ENCODE measurements at regions not wholly inside any gene's neighbourhood (a gene's known extent, or its start where the extent isn't known, plus 50 kb on each side); places are given as distances from the start of the nearest gene placed in this dataset.

DNA sequence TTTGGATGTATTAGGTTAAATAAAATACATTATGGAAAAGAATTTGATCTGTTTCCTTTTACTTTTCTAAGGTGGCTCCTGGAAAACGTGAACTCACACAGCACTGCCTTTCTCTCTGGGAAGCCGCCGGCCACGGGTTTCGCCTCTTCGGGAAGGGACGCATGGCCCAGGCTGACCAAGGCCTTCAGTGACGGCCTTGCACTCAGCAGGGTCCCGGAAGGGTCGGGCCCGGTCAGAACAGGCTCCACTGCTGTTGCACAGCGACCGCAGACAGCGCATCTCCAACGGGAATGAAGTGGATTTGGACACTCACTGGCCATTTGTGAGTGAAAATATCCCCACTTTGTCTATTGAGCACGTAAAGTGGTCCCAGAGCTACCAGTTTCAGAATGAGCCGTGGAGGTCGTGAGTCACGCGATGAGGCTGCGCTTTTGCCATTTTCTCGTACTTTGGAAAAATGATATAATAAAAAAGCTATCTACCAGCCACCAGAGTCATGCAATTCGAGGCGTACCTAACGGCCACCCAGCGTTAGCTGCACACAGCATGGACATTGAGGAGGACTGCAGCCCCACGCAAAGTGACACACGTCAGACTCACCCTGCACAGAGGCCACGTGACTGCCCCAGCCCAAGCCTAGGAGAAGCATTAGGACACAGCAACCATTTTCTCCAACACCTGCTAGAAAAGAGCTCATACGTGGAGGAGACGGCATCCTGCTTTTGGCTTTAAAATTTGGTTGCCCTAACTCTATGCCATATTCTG lies 244.3 kb downstream of the TTLL2 start:
- no peak for DNase-seq

DNA sequence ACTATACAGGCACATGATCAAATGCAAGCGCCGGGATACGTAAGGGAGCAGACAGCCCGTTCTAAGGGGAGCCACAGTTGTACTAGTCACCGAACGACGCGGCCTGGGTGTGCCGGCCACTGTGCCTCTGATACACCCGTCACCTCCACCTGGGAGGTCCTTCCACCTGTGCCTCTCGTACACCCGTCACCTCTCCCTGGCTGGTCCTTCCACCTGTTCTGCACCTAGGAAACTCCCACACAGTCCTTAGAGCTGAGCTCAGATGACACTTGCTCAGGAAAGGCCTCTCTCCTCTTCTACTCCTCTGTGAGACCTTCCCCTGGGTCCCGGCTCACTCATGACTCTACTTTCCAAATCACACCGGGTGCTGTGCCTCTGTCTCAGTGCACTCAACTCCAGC lies 245.0 kb downstream of the TTLL2 start:
- no peak for DNase-seq

DNA sequence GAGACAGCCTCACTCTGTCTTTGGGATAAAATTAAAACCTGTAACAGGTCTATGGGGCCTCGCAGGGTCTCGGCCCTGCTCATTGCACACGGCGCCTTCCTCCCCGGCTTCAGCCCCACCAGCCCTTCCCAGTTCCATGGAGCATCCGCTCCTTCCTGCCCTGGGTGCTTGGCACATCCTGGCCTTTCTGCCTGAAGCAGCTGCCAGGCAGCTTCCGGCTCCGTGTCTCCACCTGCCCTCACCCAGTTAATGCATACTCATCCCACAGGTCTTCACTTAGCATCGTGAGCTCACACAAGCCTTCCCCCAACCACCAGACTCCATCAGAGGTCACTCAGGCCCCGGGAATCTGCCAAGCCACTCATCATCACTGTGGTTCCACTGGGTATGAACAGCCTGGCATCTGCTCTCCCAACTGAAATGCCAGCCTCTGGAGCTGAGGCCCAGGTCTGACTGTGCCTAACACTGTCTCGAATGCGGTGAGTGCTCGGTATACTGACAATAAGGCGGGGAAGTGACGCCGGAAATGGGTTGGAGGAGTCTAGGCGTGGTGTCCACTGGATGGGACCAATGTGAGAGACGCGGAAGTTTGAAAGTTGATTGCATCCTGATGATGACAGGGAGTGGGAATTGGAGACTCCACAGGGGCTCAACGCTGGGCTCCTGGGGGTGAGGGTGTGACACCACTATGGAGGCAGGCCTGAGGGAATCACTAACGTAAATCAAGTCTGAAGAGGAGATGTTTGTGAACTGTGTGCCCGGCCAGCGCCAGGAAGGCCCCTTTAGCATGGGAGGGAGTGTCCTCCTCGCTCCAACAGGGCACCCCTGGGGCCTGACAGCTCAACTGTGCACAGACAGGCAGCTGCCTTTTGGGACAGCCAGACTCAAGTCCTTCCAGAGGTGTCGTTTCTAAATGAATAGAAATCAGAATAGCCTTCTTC lies 245.8 kb downstream of the TTLL2 start:
- no peak for DNase-seq

DNA sequence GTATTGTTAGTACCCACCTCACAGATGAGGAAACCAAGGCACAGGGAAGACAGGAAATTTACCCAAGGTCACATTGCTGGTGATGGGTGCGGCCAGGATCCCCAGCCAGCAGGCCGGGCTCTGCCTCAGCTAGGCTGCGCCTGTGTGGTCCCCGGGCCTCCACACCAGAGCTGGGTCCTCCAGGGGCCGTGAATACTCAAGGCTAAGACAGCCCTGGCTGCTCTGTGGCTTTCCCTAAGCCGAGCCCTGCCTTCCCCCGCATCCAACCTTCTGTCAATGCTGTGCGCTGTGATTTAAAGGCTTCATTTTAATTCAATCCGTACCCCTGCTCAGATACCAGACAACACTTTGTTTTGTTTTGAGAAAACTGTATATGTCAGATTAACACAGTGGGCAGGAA lies 246.7 kb downstream of the TTLL2 start:
- no peak for DNase-seq

DNA sequence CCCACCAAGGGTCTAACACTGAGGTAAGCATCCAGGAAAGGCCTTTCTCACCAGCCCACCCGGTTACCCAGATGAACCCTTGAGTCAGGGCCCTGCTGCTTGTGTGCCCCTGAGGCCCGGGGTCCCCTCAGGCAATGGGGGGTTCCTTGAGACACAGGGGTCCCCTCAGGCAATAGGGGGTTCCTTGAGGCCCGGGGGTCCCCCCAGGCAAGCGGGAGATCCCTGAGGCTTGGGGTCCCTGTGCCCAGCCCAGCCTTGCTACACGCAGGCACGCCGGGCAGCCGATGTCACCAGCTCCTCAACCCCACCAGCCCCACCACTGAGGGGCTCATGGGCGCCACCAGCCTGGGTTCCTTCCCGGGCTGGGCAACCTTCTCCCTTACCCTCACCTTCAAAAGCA lies 247.2 kb downstream of the TTLL2 start:
- no peak for DNase-seq

DNA sequence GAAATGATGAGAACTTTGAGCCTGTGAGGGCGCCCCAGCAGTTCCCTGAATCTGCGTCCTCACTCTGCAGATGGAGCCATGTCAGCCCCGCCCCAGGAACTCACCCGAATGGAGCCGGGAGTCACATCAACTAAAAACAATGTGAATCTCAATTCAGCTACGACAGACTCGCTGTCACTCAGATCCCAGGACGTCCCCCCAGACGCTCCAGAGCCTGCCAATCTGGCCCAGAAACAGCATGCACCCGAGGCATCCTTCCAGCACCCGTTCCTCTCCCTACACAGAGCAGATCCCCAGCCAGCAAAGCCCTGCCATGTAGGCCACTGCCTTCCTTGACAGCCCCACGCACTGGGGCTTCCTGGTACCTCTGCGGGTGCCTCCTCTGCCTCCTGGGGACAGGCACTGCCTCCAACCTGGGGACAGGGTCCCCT lies 248.0 kb downstream of the TTLL2 start:
- DNase-seq = no peak

DNA sequence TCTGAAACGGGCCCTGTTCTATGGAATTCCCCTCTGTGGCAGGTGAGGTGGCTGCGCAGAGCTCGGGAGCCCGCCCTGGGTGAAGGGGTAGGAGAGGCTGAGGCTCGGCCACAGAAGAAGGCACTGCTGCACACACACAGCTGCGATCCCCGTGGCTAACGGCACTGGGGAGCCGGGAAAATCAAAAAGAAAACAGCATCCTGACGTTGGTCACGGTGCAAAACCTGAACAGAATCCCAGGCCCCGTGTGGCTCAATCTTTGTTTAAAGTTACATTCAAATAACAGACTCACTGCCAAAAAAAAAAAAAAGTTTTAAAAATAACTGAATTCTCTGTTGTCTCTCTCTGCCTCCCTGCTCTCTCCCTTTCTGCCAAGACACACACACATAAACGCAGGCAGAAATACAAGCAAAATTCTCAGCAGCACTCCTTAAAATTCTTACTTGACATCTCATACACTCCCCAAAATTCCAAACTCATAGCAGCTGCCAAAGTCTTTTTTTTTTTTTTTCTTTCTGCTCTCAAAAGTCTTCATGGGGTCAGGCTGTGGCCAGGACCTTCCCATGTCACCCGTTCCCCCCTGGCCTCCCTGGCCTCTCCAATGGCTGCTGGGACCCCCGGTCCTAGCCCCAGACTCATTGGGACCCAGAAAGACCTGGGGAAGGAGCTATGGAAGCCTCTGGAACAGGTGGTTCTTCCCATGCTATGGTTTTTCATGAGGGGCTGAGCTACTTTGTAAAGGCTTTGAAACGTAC lies 248.8 kb downstream of the TTLL2 start:
- DNase-seq = no peak

DNA sequence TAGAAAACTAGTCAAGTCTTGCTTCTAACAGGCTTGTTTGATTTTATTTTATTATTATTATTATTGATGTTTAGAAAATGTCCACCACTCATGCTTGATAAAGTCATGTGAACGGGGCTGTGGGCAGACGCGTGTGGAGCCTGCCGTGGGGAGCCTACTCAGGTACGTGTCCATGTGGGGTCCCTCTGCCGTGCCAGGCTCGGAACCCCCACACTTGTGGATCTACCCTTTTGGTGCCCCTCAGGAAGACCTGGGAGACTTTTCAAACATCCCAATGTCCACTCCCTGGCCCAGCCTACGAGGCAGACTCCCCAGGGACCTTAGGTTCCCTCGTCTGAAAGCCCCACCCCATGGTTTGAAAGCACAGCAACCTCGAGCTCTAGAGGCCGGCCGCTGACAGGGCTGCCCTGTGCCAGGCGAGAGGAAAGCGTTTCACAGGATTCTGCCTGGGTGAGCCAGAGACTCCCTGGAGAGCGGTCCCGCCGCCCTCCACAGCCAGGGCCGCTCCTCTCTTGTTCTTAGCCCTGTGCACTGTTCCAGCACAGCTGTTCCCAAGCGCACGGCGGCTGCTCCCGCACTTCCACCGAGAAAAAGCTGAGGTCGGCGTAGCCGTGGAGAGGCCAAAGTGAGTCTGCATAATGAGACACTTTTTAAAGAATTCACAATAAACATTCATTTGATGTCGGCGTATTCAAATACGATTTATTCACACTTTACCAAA lies 249.7 kb downstream of the TTLL2 start:
- no peak for DNase-seq

DNA sequence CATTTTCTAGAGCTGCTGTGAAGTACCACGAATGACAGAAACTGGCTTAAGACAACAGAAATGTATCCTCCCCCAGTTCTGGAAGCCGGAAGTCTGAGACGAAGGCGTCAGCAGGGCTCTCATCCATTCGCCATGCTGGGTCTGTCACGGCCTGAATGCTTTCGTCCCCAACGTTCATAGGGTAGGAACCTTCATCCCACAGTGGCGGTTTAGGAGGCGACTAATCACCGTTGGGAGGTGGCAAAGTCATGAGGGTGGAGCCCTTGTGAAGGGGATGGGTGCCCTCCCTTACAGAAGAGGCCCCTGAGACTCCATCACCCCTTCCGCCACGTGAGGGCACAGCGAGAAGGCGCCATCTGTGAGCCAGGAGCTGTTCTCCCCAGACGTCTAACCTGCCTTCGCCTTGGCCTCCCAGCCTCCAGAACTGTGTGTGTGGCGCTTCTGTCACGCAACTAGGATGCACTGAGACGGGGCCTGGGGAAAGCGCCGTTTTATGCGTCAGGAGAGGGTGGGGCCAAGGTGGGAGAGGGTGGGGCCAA lies 250.3 kb downstream of the TTLL2 start:
- DNase-seq = no peak

DNA sequence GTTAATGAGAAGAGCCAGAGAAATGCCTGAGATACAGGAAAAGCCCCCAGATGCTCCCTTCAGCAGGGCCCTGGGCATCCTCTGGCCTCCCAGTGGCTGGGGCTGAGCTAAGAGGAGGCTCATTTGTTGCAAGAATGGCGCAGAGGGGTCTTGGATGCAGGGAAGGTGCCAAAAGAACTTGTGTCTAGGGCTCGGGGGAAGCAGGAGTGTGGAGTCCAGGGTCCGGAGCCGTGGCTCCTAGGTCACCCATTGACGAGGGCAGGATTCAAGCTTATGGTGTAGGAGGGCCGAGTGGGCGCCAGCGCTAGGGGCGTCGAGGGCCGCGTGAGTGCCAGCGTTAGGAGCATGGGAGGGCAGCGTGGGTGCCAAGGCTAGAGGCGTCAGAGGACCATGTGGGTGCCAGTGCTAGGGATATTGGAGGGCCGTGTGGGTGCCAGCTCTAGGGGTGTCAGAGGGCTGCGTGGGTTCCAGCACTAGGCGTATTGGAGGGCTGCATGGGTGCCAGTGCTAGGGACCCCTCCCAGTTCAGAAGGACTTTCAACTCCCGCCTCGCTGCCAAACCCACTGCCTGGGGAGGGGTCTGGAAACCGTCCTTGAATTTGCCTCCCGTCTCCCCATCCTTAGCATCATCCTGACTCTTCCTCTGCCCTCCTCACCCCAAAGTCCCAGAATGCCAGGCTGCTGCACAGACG lies 250.5 kb upstream of the AFDN start:
- no peak for DNase-seq

DNA sequence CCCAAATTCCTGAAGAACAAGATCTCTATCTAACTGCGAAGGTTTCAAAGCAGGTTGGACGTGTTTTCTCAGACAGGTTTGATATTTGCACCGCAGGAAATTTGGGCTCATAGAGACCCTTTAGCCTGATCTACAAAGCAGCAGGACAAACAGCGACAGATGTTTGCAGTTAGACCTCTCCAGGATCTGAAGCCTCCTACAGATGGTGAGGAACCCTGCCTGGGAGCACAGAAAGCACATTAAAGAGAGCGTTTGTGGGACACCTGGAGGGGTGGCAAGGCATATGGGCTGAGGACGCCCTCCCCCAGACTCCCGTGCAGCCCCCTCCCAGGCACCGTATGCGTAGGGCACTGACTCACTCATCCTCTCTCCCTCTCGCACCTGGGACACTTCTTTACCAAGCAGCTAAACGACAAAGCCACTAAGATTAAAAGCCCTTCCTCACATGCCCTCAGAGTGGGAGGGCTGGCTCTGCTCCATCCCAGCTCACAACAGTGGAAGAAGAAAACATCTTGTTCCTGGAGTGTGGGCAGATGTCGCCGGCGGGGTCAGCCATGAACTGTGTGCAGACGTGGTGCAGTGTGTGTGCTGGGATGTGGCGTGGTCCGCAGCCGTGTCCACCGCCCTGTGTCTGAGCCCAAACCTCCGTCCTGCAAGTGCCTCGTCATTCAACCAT lies 249.7 kb upstream of the AFDN start:
- DNase-seq = no peak

DNA sequence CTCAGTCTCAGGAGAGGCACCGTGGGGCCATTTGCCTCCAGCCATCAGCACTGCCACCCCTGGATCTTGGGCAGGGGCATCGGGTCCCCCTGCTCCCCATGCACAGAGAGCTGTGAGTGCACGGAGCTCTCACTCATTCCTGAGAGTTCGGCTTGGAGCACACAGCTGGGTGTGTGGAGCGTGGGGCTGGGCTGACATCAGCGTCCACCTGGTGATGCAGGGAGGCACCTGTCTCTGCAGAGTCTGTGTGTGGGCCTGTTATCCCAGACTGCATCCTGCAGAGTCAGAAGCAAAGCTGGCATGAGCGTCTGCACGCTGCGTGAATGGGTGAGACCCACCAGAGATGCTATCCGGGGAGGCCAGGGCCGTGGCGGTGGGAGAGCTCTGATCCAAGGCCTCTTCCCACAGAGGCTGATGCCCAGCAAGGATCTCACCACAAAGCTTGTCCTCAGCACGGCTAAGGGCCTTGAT lies 248.8 kb upstream of the AFDN start:
- DNase-seq = no peak

DNA sequence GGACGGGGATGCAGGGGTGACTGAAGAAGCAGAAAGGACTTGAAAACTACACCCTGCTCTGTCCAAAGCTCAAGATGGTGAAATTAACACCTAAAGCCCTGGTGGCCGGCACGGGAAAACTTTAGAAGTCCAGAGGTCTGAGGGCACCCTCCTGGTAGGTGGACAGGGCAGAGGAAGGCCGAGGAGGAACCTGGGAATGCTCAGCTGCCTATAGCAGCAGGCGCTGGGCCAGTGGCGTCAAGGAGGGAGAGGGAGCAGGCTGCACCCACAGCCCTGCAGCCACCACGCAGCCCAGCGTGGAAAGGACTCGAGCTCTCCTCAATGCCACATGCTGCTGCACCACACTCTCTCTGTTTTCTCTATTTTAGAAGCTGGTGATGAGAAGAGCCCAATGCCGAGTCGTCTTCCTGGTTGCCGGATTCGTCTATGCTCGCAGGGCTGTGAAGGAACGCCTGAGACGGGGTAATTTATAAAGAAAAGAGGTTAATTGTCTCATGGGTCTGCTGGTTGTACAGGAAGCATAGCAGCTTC lies 248.3 kb upstream of the AFDN start:
- no peak for DNase-seq

DNA sequence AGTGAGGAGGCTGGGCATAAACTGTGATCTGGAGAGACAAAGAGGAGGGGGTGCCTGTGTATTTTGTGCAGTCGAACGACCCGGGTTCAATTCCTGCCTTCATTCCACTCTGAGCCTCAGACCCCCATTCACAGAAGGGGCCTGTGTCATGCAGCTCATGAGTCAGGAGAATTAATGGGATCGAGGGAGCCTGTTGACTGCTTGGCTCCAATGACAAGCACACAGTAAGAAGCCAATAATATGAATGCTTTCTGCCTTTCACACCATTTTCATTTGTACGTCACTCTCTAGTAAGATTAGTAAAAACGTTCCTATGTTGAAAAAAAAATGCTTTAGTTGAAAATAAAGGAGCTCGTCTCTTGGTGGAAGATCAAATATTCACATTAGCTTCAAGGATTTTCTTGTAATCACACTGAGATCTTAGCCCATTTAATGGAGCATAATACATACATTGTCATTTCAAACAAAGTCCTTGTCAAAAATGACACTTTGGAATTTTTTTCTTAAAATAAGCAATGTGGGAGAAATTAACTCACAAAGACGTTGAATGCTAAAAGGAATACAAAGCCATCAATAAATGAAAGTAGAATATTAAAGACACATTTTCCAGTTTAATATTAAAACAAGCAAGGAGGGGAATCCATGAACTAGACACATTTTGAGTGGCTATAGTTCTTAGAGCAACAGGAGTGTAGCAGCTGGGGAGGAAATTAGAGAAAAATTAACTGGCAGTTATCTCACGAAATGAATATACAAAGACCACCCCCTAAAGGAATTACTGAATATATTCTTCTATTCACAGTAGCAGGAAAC lies 246.7 kb upstream of the AFDN start:
- DNase-seq = no peak

DNA sequence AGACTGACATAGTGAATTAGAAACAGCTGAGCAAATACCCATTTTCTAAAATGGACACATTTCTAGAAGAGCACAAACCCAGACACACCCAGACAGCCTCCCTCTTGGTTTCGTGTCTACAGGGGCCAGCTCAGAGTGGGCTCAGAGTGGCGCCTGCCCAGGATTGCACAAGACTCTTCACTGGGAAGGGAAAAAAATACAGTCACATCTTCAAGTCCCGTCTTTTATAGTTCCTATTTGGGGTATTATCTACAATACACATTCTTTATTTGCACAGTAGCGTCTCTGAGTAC lies 246.1 kb upstream of the AFDN start:
- no peak for DNase-seq

DNA sequence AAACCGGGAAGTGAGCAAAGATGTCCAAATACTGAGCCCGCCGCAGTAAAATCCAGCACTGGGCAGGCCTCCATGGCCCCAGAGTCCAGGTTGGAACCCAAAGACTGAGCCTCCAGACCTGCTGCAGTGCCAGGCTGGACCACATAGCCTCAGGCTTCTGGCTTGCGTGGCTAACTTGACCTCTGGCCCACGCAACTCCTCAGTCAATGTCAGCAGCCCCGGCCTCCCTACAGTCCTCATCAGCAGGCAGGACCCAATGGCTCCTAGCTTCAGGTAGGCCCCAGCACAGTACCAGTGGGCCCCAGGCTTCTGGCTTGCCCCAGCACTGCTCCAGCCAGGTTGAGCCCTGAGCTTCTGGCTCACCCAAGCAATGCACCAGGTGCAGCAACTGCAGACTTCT lies 245.1 kb upstream of the AFDN start:
- no peak for DNase-seq

DNA sequence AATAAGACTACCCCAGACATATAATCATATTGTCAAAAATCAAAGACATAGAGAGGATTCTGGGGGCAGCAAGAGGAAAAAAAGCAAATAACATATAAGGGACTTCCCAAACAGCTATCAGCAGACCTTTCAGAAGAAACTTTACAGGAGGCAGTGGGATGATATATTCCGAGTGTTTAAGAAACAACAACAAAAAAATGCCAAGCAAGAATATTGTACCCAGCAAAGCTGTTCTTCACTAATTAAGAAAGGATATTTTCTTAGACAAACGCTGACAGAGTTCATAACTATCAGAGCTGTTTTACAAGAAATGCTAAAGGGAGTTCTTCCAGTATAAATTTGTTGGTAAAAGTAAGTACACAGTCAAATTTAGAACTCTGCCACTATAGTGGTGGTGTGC lies 243.3 kb upstream of the AFDN start:
- no peak for DNase-seq

DNA sequence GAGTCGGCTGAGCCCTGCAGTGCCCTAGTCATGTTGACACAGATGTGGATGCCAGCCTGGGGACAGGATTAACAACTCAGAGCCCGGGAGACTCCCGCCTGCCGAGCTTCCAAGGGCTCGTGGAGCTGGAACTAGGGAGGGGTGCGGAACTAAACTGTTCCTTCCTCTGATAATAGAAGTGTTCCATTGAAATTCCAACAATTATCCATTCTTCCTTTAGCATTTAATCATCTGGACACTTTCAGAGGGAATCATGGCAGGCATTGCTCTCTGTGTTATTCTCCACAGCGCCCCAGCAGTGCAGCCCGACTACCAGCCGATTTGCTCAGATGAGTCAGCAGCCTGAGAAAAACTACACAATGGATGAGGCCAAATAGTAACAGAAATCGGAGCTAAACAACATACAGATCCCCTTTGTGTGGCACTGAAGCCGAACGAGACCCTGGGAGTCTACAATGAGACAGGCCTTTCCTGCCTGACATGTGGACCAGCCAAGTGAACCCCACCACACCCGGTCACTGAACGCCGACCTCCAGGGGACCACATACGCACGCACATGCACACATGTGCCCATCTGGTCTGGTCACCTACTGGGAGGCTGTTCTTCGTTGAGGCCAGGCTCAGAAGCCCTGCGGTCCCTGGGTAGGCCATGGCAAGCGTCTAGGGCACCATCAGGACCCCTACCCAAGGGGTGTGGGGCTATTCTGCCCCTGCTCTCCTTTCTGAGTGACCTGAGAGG lies 238.4 kb upstream of the AFDN start:
- no peak for DNase-seq

DNA sequence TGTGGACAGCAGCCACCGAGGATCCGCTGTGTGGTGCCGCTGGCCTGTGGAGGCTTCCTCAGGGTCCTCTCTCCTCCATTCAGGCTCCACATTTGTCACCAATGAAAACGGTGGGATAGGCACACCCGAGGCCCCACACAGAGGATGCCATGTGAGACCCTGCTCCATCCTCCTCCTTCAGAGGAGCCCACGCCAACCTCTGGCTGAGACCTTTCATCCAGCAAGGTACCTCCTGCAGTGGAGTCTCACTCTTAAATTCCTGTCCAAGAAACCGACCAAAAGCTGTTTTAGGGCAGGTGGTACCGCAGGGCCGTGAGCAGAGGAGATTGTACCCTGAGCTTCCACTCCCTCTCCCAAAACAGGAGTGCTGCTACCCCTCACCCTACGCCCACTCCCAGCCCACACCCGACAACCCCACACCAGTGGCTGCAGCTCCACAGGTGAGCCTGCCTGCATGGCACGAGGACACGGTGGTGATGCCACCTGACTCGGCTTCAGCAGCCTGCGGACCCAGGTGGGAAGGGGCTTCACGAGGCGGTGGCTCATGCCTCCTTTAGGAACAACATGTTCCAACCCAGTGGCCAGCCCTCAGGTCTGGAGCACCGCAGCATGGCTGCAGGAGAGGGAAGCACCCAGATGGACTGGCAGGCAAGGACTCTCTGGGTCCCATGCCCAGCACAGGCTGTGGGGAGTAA lies 237.6 kb upstream of the AFDN start:
- no peak for DNase-seq
